Activated T-helper 9 cell treated with anti-CD3 and anti-CD28 coated beads, Interleukin-2, amount 50 U/mL, for 16 hours (primary cell): ENCODE measurements at regions not wholly inside any gene's neighbourhood (a gene's known extent, or its start where the extent isn't known, plus 50 kb on each side); places are given as distances from the start of the nearest gene placed in this dataset.
"Not testable (repeated sequence)": the region's sequence is repeated elsewhere in the genome, so short reads cannot be mapped to it uniquely, and the experiment has no call there.

Source experiments
- DNase-seq: peaks from one replicate; pipeline ENCODE4 v3.0.0-alpha.2; 2020; ENCODE audit warnings: low read depth

- DNase-seq, result no peak
Measured at GRCh38 chr2:7379799-7380198, 462.6 kb downstream of the RNF144A start.

- no peak for DNase-seq
Measured at GRCh38 chr2:7384773-7385349, 467.6 kb downstream of the RNF144A start.

- not testable (repeated sequence) for DNase-seq
Measured at GRCh38 chr2:7390311-7390710, 473.1 kb downstream of the RNF144A start.

DNA sequence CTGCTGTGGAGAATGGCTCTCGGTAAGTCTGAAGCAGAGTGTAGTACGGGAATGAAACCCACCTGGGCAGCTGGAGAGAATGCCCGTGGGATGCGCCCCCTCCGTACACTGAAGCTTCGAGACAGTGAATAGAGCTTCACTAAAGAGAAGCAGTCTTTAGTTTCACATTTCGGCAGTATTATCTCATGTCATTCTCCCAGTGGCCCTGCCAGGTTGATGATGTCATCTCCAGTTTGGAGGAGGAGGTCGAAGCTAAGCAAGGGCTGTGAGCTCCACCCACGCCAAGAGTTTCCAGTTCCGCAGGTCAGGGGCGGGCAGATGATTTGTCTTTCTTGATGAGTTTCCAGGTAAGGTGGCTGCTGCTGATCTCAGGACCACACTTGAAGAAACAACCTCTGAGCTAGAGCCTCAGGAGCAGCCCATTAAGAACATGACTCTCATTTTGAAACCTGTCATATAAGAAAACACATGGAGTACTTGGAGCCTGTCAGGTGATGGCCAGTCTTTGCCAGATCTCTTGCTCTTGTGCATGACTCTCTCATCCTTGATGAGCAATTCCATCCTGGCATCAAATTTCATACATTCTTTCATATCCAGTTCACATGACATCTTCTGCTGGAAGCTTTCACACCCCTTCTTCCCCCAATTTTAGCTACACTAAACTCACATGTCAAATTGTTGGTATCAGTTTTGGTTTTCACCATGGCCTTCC is 475.0 kb downstream of the RNF144A start:
- DNase-seq, result no peak

GRCh38 chr2:7394195-7394594 is 477.0 kb downstream of the RNF144A start:
- no peak for DNase-seq

- DNase-seq, result no peak
Measured at GRCh38 chr2:7400628-7401027, 483.4 kb downstream of the RNF144A start.

DNA sequence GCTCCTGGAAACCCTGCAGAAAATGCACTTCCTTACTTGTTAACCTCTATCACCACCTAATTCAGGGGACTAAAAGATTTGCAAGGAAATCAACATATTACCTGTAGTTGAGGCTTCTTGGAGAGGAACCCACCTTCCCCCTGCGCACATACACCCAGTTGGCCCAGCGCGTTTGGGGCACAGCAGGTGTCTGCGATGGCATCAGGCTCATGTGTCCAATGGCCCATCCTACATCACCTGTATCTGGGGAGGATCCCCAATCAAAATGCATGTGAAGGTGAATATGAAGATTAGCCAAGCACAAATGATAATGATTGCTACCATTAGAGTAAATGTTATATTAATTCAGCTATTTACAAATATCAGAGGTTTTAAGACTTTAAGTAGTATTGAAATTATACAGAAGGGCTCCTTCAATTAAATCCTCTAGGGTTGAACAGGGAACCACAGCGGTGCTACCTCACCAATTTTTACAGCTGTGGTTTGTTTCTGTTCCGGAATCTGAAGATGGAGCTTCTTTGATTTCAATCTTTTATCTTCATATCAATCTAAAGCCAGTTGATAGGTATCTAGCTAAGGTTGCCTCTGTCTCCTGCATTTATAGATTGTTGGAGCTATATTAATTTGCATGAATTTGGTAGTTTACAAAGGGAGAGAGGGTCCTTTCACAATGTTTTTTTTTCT is 486.0 kb downstream of the RNF144A start:
- no peak for DNase-seq

- DNase-seq, result no peak
Measured at GRCh38 chr2:7405861-7406715, 488.9 kb downstream of the RNF144A start.

DNA sequence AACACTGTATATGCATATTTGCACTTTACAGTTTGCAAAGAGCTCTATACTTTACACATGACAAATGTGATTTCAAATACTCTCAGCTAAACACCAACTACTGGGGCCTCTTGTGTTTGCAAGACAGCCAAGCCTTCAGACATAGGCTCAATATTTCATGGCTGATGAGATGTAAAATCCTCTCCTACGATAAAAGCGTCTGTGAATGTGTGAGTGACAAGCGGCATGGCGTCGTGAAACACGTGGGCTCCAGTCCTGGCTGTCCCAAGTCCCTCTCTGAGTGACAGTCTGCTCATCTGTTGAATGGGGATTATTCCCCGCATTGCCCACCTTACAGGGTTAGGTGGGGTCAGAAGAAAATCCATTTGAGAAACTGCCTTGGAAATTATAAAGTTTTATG is 489.8 kb downstream of the RNF144A start:
- DNase-seq, result no peak

DNA sequence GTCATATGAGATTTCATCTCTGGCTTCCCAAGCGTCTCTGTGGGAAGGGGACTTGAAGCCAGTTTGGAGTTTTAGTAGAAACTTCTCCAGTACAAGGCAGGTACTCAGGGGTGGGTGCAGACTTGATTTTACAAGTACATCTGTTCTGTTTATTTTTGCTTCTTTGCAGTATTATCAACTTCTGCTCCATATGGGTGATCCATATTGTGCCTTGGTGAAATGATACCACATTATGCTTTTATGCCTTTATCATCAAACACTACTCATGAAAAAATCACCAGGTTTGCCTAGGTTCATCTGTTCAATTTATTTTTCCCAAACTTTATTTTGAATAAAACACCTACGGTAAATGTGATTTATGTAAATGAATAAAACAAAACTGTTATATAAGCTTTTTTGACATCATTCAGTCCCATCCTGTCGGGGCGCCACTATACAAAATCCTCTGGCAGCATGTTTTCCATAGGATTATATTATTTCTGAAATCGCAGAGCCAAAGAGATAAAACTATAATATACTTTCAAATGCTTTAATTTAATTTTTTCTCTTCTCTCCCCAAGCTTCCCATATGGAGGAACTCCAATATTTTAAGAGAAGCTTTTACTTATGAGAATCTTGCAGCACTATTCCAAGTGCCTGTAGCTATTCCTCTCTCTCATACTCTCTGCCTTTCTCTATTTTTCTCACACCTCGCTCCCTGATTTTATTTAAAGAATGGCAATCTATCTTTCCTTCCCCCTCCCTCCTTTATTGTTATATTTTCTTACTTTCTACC is 490.9 kb downstream of the RNF144A start:
- DNase-seq, result no peak

DNA sequence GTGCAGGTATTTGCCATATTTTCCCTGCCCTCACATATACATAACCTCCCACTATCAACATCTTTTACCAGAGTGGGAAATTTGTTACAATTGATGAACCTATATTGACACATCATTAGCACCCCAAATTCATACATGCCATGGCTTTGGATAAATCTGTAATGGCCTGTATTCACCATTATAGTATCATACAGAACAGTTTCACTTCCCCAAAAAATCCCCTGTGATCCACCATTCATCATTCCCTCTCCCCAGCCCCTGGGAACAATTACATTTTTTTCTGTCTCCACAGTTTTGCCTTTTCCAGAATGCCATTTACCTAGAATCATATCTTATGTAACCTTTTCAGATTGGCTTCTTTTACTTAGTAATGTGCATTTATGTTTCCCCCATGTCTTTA is 494.5 kb downstream of the RNF144A start:
- no peak for DNase-seq

DNA sequence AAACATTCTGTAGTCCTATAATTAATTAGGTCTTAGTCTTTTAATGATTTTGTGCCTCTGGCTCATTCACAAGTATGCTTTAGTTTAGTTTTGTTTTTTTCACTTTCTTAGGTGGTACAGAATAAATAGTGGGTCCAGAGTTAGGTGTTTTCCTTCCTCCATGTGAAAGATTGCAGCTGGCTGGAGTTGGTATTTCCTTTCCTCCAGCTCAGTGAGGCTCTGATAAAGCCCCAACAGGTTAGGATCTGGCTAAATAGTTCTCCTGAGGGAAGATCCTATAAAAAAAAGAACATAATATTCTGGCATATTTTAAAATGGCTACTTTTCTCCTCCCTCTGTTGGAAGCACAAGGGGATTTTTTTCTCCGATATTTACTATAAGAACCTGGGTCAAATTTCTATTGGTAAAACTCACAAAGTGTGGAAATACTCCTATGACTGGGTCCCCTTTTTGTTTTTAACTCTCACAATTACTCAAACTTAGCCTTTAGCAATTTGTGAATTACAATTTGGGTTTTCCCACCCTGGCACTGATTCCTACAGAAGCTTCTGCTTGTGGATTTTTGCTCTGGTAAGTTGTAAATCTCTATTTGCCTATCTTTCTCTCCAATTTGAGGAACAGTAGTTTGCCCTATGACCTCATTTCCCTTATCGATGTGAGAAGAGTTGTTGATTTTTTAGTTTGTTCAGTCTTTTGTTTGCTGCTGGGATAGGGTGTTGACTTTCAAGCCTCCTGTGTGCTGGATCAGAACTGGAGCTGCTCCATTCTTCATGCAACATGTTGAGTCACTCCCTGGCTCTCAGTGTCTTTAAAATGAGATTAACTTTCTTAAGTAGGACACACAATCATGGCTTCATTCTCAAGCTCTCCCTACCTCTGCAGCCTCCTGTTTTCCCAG is 500.9 kb downstream of the RNF144A start:
- DNase-seq, result no peak

DNA sequence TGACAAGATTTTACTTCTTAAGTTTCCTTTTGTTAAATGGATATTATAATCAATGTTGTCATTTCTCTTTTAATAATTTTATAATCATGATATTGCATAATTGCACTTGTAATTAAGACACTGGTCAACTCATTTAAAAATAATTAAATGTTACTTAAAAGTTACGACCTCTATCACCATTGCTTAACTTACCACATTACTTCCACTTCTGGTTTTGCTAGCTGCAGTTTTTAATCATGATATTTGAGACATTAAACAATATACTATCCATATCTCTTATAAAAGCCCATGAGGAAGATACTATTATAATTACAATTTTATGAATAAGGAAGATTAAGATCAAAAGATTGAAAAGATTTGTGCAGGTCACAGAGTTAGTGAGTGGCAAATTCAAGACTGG is 502.0 kb downstream of the RNF144A start:
- DNase-seq, result no peak

- DNase-seq, result no peak
Measured at GRCh38 chr2:7419814-7420311, 502.7 kb downstream of the RNF144A start.

DNA sequence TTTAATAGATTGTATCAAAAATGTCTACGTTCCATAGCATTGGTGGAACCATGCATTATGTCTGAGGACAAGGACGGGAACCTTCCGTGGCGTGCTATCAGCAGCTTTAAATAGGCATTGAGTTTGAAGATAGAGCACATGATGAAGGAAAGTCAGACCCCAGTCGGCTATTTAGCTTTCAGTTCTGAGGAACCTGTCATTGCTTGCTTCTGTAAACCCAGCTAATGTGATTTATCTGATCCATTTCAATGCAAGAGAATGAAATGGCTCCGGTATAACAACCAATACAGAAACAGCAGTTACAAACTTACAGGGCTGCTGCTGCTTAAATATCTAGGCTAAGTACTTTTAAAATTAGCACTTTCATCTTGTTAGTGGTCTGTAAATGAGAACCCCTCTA is 503.3 kb downstream of the RNF144A start:
- no peak for DNase-seq

DNA sequence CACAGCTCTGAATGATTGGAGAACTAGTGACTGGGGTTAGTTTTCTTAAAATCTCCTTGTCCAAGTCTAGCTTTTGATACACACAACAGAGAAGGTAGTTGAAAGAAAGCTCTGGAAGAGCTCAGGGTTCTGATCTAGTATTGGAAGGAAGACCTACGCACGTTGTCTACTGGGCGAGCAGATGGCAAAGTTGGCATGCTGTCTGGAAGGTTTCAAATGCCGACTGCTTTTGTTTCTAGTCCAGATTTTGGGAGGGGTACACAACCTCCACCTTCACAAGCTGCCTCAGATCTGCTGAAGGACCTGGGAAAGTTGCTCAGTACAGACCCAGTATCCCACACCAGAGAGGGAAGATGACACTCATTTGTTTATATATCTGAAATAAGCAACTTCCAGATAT is 507.3 kb downstream of the RNF144A start:
- DNase-seq, result no peak

- no peak for DNase-seq
Measured at GRCh38 chr2:7427293-7428060, 510.3 kb downstream of the RNF144A start.

DNA sequence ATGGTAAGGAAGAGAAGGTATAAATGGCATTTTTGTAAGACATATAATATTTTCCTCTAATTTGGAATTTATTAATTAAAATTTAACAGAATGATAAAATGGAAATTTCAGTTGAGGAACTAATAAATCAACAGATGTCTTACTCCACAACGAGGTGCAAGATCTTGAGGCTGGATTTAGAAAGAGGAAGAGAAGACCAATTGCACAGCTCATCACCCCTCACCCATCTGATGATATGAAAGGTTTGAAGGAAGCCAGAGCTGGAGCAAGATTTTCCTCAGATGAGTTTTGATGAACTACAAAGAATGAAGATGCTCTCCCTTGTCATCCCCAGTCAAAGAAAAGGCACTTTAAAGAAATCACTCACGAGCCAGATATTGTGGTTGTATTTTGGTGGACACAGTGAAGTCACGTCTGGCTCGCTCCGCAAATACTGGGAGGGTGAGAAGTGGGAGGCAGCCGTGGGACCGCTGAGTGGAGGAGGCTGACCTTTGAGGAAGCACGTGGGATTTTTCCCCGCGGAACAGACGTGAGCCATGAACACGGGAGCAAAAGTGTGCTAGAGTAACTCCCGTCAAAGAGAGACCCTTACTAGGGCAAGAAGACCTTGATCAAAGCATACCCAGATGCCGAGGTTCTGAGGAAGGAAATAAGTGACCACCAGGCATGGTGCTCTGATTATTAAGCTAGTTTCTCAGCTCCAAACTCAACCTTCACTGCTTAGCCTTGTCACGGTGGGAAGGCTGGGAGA is 511.4 kb downstream of the RNF144A start:
- DNase-seq, result no peak

GRCh38 chr2:7429733-7430132 is 512.5 kb downstream of the RNF144A start:
- no peak for DNase-seq
